ENCODE measurements at regions not wholly inside any gene's neighbourhood (a gene's known extent, or its start where the extent isn't known, plus 50 kb on each side); places are given as distances from the start of the nearest gene placed in this dataset.

DNA sequence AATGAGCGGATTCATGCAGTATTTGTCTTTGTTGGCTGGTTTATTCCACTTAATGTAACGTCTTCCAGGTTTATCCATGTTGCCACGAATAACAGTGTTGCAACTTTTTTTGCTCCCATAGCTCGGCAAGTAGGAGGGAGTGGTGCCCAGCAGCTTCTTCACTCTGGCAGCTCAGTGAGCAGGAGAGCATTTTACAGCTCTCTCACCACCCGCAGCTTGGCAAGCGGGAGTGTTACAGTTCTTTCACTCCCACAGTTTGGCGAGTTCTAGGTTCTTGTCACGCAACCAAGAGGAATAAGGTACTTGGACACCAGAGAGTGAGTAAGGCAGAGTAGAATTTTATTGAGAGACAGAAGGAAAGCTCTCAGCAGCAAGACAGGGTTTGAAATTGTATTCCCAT, 935.2 kb downstream of the TBL1XR1 start:
- TF ChIP-seq EZH2 (IDR thresholded peaks at IDR 0.05; ENCODE audit: insufficient read depth, poor library complexity, severe bottlenecking) (no peak), EZH2phosphoT487 (IDR thresholded peaks at IDR 0.05; ENCODE audit: insufficient read depth, low read depth) (no peak)
